VCaP (cell line): ENCODE measurements at regions not wholly inside any gene's neighbourhood (a gene's known extent, or its start where the extent isn't known, plus 50 kb on each side); places are given as distances from the start of the nearest gene placed in this dataset.

Experiments
- H3K27ac ChIP-seq: fragments of 450-650 bp; 2 replicates; pipeline ENCODE4 v1.5.1; 2017
- CTCF ChIP-seq: fragments of 450-650 bp; conservative IDR thresholded peaks from 2 replicates; pipeline ENCODE4 v1.5.1; 2017; ENCODE audit warnings: mild to moderate bottlenecking, moderate library complexity

GRCh38 chr2:10985901-10986535 lies 74.3 kb downstream of the KCNF1 start:
- TF ChIP-seq CTCF: no peak
- no peak overlapping the region for H3K27ac ChIP-seq

GRCh38 chr2:10987439-10987838 lies 75.7 kb downstream of the KCNF1 start:
- no peak for TF ChIP-seq CTCF
- no peak overlapping the region for H3K27ac ChIP-seq

DNA sequence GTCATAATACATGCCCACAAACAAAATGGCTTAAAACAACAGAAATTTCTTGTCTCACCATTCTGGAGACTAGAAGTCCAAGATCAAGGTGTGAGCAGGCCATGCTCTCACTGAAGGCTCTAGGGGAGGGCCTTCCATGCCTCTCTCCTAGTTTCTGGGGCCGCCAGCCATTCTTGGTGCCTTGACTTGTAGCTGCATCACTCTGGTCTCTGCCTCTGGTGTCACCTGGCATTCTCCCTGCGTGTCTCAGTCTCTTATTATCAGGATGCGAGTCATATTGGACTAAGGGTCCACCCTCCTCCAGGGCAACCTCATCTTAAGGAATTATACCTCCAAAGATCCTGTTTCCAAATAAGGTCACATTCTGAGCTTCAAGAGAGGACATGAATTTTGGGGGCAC lies 76.1 kb downstream of the KCNF1 start:
- no peak overlapping the region for H3K27ac ChIP-seq
- no peak for TF ChIP-seq CTCF

GRCh38 chr2:10989151-10989550 lies 77.4 kb downstream of the KCNF1 start:
- no peak overlapping the region for H3K27ac ChIP-seq
- no peak for TF ChIP-seq CTCF

DNA sequence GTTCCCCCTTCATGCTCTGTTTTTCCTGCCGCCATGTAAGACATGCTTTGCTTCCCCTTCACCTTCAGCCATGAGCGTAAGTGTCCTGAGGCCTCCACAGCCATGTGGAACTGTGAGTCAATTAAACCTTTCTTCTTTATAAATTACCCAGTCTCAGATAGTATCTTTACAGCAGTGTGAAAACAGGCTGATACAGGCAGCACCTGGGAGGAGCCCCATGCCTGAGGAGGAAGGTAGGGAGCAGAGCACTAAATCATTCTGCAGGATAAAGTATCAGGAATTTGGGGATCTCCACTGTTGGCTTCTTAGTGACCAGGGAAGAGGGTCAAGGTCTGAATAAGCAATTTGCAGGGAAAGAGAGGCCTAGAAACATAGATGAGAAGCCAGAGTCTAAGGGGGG lies 78.0 kb downstream of the KCNF1 start:
- no peak overlapping the region for H3K27ac ChIP-seq
- no peak for TF ChIP-seq CTCF

- TF ChIP-seq CTCF: no peak
- no peak overlapping the region for H3K27ac ChIP-seq
Observed at GRCh38 chr2:10990561-10991111, 78.9 kb downstream of the KCNF1 start.

- no peak for TF ChIP-seq CTCF
- no peak overlapping the region for H3K27ac ChIP-seq
Observed at GRCh38 chr2:10992023-10992791, 80.5 kb downstream of the KCNF1 start.
